ENCODE measurements at regions not wholly inside any gene's neighbourhood (a gene's known extent, or its start where the extent isn't known, plus 50 kb on each side); places are given as distances from the start of the nearest gene placed in this dataset.

- H3K4me3 ChIP-seq (ENCODE audit: control insufficient read depth in 2 of 3, extremely low read depth in 1 of 3, insufficient read depth in 2 of 3, low read depth in 1 of 3, low read length in 3 of 3), result no peak overlapping the region
- no peaks in the 10 kb centered on the region for H3K36me3 ChIP-seq (ENCODE audit: control insufficient read depth in 2 of 2, extremely low read depth in 1 of 2, insufficient read depth in 2 of 2, low read length in 2 of 2)
- FAIRE-seq, result no peak
- H3K79me2 ChIP-seq (ENCODE audit: control insufficient read depth, insufficient read depth, low read length), result no peaks in the 10 kb centered on the region
- no peak overlapping the region for H3K9ac ChIP-seq (ENCODE audit: control insufficient read depth, extremely low read depth, insufficient read depth, low read length)
- no peaks in the 10 kb centered on the region for H3K9me3 ChIP-seq (ENCODE audit: control insufficient read depth, low read depth, low read length)
- no peaks in the 10 kb centered on the region for H4K20me1 ChIP-seq (ENCODE audit: control insufficient read depth, extremely low read depth, insufficient read depth, low read length)
- H2AFZ ChIP-seq (ENCODE audit: control insufficient read depth, low read length), result no peak overlapping the region
- dilution Hi-C loops (cut with MboI; ENCODE audit: extremely low pct_ligation_motif_present, low sequenced_read_pairs), result loop anchor here (25.0 kb wide), 2 partner anchors 106 to 206 kb away; no protein-coding TSS in a partner anchor
- no peaks in the 10 kb centered on the region for H3K27me3 ChIP-seq (ENCODE audit: control insufficient read depth, extremely low read depth, insufficient read depth, low read length)
- no peaks in the 10 kb centered on the region for H3K4me1 ChIP-seq (ENCODE audit: control insufficient read depth, extremely low read depth, insufficient read depth, low read length)
- H3K27ac ChIP-seq (ENCODE audit: control insufficient read depth, insufficient read depth, low read length), result no peak overlapping the region
- no peak overlapping the region for H3K4me2 ChIP-seq (ENCODE audit: control insufficient read depth, extremely low read depth, insufficient read depth, low read depth, low read length)
- no peaks in the 10 kb centered on the region for H3K9me1 ChIP-seq (ENCODE audit: control insufficient read depth, extremely low read depth, insufficient read depth, low read length)
- no peak for DNase-seq (ENCODE audit: low read depth, low spot score)
- no peak for TF ChIP-seq EZH2 (IDR thresholded peaks at IDR 0.05; ENCODE audit: low read length)
- TF ChIP-seq, protein P1, sequence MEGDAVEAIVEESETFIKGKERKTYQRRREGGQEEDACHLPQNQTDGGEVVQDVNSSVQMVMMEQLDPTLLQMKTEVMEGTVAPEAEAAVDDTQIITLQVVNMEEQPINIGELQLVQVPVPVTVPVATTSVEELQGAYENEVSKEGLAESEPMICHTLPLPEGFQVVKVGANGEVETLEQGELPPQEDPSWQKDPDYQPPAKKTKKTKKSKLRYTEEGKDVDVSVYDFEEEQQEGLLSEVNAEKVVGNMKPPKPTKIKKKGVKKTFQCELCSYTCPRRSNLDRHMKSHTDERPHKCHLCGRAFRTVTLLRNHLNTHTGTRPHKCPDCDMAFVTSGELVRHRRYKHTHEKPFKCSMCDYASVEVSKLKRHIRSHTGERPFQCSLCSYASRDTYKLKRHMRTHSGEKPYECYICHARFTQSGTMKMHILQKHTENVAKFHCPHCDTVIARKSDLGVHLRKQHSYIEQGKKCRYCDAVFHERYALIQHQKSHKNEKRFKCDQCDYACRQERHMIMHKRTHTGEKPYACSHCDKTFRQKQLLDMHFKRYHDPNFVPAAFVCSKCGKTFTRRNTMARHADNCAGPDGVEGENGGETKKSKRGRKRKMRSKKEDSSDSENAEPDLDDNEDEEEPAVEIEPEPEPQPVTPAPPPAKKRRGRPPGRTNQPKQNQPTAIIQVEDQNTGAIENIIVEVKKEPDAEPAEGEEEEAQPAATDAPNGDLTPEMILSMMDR (optimal IDR thresholded peaks at IDR 0.05 in 1 of 3, IDR thresholded peaks at IDR 0.05 in 1 of 3, conservative IDR thresholded peaks at IDR 0.05 in 1 of 3; ENCODE audit: extremely low read depth in 1 of 3, insufficient read depth in 2 of 3, low read length in 3 of 3), result no peak
Measured at GRCh38 chr1:181417915-181418314, 65.4 kb upstream of the CACNA1E start.

DNA sequence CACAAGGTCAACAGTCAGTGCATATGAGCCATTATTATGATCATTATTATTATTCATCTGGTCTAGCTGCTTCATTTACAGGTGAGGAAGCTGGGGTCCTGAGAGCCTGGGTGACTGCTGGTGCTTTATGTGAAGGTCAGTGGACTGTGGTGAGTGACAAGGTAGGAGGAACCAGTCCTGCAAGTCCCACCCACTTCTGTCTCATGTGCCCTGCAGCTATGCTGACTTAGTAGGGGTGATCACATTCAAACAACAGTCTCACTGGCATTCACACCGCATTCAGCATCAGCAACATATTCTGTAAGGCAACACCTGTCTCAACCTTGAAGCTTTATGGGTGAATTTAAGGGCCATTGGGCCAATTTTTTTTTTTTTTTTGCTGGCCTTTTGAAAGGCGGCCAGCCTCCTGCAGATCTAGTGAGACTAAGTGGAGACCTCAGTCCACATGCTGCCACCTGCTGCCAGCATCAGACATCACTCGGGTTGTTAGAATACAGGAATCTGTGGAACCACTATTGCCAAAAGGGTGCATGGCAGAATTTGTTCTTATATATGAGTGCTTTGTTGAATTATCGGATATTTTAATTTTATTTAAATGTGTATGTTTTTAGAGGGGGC is 59.9 kb upstream of the CACNA1E start:
- H3K79me2 ChIP-seq (ENCODE audit: control insufficient read depth, insufficient read depth, low read length), result no peaks in the 10 kb centered on the region

More for the DNA sequence above, 59.9 kb upstream of the CACNA1E start:
- FAIRE-seq (peak; percentile 23), DNase-seq (ENCODE audit: low read depth, low spot score) (peak; percentile 40)
- Histone ChIP-seq H3K36me3 (ENCODE audit: control insufficient read depth in 2 of 2, extremely low read depth in 1 of 2, insufficient read depth in 2 of 2, low read length in 2 of 2) (no peaks in the 10 kb centered on the region), H3K9me1 (ENCODE audit: control insufficient read depth, extremely low read depth, insufficient read depth, low read length) (no peaks in the 10 kb centered on the region), H3K4me2 (ENCODE audit: control insufficient read depth, extremely low read depth, insufficient read depth, low read depth, low read length) (no peak overlapping the region), H3K4me3 (ENCODE audit: control insufficient read depth in 2 of 3, extremely low read depth in 1 of 3, insufficient read depth in 2 of 3, low read depth in 1 of 3, low read length in 3 of 3) (no peak overlapping the region), H3K9ac (ENCODE audit: control insufficient read depth, extremely low read depth, insufficient read depth, low read length) (no peak overlapping the region), H3K4me1 (ENCODE audit: control insufficient read depth, extremely low read depth, insufficient read depth, low read length) (no peaks in the 10 kb centered on the region), H3K9me3 (ENCODE audit: control insufficient read depth, low read depth, low read length) (no peaks in the 10 kb centered on the region), H2AFZ (ENCODE audit: control insufficient read depth, low read length) (no peak overlapping the region), H4K20me1 (ENCODE audit: control insufficient read depth, extremely low read depth, insufficient read depth, low read length) (no peaks in the 10 kb centered on the region), H3K27me3 (ENCODE audit: control insufficient read depth, extremely low read depth, insufficient read depth, low read length) (peaks cover 4% of the 10 kb centered on the region), H3K27ac (ENCODE audit: control insufficient read depth, insufficient read depth, low read length) (no peak overlapping the region)
- TF ChIP-seq, protein P1 (optimal IDR thresholded peaks at IDR 0.05 in 1 of 3, IDR thresholded peaks at IDR 0.05 in 1 of 3, conservative IDR thresholded peaks at IDR 0.05 in 1 of 3; ENCODE audit: extremely low read depth in 1 of 3, insufficient read depth in 2 of 3, low read length in 3 of 3), result peak; percentile 43 to 65 (median 52)
- no peak for TF ChIP-seq EZH2 (IDR thresholded peaks at IDR 0.05; ENCODE audit: low read length)
- dilution Hi-C loops (cut with MboI; ENCODE audit: extremely low pct_ligation_motif_present, low sequenced_read_pairs), result loop anchor here (25.0 kb wide), 2 partner anchors 111 to 211 kb away; no protein-coding TSS in a partner anchor
